ENCODE measurements at regions not wholly inside any gene's neighbourhood (a gene's known extent, or its start where the extent isn't known, plus 50 kb on each side); places are given as distances from the start of the nearest gene placed in this dataset.
"Not testable (repeated sequence)": the region's sequence is repeated elsewhere in the genome, so short reads cannot be mapped to it uniquely, and the experiment has no call there.

DNA sequence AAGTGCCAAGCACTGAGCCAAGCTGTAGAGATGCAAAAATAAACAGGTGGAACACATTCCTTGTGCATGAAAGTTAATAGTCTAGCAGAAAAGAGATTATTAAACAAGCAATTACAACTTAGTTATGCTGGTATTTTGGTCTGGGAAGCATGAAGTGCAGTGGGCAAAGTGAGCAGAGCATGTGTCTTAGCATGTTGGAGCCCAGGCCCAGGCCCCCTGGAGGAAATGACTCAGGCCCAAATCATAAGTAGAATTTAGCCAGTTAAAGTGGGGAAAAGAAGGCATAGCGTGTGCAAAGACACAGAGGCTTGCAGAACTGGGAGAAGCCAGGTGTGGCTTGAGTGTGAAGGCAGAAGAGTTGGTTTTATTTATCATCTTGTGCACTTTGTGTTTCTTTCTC, 163.8 kb upstream of the ATP11B start:
- DNase-seq (ENCODE audit: low read depth), result no peak

DNA sequence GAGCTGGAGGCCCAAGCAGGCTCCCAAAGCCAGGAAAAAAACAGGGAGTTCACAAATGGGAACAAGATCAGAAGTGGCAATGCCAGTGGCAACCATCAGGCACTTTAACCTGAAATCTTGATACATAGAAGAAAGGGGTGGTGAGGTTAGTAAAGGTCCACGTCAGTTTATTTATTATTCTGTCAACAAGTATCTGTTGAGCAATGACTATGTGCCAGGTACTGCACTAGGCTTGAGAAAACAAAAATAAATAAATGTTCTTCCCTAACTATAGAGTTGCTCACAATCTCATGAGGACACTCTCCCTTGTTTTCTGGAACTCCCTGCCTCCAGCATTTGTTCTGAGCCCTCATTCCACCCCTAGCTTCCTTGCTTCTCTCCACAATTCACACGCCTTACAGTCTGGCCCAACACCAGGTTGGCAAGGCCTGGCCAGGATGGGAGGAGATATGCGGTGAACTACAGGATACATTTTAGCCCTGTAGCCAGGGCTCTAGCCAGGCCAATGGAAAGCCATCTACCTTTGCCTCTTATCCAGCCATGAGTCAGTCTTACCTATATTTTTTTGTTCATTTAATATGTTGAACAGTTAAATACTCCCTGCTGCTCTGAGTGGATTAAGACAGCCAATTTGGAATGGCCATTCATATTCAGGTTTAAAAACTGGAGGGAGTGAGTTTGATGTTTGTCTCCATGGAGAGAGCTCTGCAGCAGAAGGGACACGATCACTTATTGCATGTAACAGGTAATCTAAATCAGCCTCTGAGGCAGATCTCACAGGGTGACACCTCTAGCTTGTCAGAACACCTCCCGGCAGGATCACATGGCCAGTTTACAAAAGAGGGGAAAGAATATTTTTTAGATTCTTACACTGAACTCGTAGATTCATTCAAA, 161.9 kb upstream of the ATP11B start:
- no peak for DNase-seq (ENCODE audit: low read depth)

DNA sequence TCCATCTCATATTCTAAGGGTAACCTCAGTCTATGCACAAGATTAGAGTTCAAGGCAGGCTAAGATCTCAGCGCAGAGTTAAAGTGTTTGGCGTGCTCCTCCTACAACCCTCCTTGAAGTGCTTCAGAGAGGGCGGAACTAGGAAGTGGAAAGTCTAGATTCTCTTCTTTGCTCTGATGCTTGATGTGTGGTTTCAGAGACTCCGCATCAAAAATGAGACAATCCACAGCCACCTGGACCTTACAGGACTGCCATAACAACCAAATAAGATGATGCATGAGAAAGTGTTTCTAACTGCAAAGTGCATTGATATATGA, 161.3 kb upstream of the ATP11B start:
- no peak for DNase-seq (ENCODE audit: low read depth)

DNA sequence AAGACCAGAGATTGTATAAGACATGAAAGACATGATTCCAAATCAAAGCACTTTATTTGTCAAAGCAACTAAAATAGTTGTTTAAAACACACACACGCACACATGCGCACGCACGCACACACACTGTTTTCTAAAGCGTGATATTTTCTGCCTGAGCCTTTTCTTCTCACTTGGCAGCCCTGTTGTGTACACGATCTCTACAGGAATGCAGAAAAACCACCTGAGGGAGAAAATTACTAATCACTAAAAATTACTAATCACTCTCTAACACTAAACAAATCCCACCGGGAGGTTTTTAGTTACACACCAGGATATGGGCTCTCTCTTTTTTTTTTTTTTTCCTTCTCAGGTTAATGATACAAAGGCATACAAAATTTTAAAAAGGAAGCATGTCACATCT, 160.1 kb upstream of the ATP11B start:
- no peak for DNase-seq (ENCODE audit: low read depth)

DNA sequence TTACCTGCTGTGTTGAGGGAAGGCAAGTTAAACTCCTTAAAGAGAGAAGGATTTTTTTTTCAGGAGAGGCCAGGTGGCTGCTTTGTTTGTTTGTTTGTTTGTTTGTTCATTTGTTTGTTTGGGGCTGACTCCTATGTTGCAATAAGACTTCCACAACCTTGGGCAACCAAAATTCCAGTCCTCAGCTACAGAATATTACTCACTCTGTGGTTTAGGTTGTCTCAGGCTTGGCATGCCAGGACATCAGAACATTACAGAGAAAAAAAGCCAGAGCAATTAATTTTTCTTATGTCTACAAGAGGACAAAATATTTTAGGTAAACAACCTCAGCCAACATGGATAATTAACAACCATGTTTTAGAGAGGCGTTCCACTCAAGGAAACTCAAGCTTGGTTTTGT, 156.7 kb upstream of the ATP11B start:
- no peak for DNase-seq (ENCODE audit: low read depth)

DNA sequence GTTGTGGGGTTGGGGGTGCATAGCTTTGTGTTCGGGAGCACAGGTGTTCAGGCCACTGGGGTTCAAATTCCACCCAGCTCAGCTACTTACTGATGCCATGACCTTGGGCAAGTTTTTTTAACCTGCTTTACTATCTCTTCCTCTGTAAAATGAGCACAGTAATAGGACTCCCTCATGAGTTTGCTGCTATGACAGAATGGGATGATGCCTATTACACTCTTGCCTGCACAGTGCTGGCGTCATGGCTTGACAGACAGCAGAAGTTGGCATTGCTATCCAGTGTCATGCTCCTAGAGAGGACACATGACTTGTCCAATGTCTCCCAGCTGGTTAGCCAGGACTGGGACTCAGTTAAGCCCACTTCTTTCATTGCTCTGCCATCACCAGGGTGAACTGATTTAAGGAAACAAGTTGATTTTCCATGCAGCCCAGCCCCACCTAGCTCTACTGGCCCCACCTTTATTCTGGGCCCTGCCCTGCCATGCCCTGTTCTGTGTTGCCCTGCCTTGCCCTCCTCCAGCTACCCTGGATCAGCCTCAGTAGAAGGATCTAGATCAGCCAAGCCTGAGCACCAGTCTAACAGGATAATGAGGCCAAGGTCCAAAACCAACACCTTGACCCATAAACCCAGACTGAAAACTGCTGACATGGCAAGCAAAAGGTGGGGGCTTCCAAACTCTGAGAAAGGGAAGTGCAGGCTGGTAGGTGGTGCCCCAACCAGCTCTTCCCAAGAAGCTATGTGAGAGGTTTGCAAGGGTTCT, 155.8 kb upstream of the ATP11B start:
- DNase-seq (ENCODE audit: low read depth), result no peak

DNA sequence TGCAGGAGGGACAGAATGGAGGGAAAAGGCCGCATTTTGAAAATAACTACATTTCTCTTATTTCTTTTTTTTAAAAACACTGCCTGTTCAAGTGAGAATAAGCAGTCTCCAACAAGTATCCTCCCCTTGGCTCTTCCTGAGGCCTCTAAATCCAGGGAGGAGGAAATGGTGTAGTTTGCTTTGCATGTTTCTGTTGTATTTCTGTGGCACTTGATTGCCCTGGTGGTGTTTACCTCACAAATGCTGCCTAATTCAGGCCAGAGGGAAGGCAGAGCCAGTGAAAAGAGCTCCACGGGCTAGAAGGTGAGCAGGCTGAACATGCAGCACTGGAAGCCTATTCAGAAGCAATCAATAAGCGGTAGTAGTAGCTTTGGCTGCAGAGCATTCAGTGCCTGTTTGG, 149.3 kb upstream of the ATP11B start:
- DNase-seq (ENCODE audit: low read depth), result no peak

DNA sequence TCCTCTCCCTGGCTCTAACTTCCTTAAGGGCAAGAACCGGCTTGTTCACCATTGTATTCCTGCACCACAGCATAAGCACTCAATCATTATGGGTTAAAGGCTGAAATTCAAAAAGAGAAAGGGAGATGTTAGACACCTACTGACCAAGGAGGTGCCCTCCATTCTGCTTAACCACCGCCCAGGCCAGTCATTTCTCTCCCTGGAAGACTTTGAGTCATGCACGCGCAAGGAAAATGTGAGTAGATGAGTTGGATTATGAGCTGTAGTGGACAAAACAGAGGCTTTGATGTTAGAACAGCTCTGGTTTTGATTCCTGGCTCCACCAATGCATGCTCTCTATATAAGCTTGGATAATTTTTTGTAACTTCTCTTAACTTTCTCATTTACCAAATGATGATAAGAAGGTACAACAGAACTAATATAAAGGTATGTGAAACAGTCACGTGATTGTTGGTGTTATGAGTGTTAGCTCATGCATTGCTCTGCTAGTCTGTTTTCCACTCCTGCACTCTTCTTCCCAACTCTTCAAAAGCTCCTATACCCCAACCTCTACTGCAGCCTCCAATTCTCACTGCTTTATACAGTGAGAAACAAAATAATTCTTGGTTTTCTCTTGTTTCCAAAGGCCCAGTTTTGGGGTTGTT, 148.4 kb upstream of the ATP11B start:
- no peak for DNase-seq (ENCODE audit: low read depth)

DNA sequence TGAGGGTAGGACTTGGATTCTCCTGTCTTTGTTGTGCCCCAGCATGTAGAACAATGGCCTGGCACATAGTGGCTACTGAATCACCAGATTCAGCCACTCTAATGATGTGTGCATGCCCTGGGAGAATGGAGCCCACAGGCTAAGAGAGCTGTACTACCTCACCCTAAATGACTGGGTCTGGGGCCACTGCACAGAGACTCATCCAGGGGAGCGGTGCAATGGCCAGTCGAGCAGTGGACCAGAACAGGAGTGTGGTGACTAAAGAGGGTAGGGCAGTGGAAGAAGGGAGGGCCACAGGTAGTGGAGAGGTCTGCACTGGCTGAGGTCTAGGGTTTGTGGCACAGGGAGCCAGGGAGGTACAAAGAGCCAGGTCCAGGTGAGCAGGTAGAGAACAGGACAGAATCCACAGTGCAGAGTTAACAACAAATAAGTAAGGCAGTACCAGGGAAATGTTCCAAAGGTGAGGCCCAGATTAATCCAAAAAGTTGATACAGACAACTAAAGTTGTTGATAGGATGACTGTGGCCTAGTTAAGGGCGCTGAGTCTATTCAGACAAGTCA, 142.7 kb upstream of the ATP11B start:
- no peak for DNase-seq (ENCODE audit: low read depth)

DNA sequence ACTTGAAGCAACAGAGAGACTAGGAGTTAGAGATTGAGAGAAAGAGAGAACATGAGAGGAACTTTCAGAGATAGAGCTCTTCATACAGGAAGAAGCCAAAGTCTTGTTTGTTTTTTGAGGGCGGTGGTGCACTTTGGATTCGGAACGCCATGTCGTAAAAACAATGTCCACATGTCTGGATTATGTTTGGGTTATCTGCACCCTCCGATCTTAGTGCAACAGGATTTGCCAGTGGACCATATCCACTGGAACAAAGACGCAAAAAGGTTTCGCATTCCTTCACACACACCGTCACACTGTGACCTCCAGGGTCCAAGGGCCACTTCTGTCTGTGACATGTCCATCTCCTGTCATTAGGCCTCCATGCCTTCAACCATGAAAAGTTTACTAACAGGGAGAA, 141.8 kb upstream of the ATP11B start:
- no peak for DNase-seq (ENCODE audit: low read depth)

DNA sequence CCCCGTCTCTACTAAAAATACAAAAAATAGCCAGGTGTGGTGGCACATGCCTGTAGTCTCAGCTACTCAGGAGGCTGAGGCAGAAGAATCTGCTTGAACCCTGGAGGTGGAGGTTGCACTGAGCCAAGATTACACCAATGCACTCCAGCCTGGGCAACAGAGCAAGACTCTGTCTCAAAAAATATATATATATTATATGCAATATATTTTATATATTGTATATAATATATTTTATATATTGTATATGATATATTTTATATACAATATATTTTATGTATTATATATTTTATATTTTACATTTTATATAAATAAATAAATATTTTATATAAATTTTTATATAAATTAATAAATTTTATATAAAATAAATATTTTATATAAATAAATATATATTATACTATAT, 140.2 kb upstream of the ATP11B start:
- DNase-seq (ENCODE audit: low read depth), result not testable (repeated sequence)

DNA sequence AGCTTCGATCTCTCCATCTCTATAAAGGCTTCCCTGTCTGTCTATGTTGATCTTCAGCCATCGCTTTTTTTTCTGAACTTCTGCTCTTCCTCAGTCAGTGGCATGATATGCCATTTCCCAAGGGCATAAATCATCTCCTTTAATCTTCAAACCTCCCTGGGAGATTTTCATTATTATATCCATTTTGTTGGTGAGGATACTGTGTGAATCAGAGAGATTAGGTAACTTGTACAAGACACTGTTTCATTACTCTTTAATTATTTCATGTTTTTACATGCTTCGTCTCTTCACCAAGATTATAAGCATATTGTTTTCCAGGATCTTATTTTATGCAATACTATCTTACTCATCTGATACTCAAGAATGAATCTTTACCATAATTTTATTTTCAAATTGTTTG, 124.8 kb upstream of the ATP11B start:
- DNase-seq (ENCODE audit: low read depth), result no peak

DNA sequence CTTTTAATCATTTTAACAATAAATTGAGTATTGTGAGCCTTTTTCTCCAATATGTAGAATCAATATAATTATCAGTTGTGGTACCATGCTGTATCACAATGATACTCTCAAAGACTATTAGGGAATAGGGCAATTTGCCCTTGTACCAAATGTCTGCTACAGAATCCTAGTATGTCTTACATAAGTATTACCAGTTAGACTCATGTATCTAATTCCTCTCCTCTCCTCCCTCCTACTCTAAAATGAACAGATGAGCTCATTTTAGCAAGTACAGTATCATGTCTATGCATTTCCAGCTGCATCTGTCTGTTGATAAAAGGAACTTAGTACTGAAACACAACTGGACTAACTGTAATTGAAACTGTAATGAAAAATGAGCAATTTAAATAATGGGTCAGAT, 124.3 kb upstream of the ATP11B start:
- no peak for DNase-seq (ENCODE audit: low read depth)

DNA sequence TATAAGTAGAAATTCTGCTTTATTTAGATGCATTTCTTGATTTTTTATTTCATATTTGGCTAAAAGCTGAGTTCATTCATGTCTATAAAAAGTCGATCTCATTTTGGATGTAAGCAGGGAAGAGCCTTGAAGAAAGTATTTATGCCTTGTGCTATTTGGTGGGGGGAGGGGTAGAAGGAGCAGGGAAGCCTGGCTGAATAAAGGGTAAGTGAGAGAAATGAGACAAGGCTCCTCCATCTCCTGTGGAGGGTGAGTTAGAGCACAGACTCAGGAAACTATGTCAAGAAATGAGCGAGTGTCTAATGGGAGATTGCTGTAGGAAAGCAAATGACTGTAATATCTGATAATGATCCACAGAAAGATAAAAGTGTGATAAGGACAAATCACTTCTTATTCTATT, 121.8 kb upstream of the ATP11B start:
- no peak for DNase-seq (ENCODE audit: low read depth)

DNA sequence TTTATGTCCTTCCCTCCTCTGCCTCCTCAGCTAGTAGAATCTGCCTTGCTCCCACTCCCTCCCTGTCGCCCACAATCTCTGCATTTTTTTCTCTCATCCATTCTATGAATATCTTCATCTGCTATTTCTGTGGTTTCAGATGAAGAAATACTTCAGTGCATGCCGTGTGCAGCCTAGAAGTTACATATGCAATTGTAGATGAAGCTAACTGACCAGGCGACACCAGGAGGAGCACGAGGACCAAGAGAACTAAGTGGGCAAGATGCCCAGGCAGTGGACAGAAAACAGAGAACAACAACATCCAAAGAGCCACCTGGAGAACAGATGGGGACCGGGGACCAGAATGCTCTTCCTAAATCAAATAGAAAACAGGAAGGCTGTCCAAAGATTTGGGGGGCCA, 121.4 kb upstream of the ATP11B start:
- no peak for DNase-seq (ENCODE audit: low read depth)

DNA sequence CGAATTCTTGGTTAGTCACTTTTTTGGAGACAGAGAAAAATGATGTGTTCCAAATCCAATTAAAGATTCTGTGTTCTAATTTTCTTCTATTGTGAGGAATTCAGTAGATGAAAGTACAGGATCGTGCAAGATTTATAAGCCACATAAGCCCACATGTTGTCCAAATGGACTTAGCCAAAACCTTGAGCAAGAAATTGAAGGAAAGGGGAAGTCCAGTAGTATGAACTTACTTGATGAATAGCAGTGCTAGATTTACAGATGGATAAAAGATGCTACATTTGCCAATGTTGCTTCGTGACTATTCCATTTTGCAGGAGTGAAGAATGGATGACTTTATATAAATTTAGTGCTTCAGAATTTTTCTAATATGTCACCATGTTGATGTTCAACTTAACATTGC, 120.0 kb upstream of the ATP11B start:
- no peak for DNase-seq (ENCODE audit: low read depth)

DNA sequence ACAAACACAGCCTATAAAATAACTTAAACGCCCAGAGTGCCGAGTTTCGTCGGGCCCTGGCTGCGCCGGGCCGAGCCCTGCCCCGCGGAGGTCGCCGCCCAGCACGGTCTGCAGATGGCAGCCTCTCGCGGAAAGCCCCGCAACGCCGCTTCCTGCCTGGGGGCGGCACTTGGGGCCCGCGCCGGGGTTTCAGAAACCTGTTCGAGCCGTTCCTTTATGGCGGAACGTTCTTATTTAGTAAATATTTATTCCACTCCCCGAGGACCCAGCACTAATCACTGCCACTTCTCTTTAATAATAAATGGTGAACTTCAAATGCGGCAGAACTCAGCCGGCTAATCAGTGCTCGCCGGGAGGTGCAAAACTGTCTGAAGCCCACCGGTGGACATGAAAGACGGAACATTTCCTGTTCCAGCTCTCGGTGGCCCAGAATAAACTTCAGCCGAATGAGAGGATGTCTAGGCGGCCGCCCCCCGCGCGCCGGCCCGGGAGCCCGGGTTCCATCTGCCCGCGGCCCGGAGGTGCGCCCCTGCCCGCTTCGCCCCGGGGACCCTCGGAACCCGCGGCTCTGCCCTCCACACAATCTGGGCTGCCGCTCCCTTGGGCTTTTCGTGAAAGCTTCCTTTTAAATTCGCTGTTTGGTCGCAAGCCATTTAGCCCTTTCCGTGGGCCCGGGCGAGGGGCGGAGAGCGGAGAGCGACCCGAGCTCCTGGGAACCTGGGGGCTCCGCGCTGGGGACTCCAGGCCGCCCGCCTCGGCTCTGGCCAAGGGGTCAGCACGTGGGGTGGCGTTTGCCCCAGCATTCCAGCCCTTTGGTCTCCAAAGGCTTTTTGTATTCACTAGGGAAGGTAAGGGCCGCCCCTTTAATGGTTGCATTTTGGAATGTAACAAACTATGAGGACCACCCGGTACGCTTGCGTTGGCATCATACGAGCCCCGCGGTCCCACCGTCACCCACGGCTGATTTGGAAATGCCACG, 110.8 kb upstream of the ATP11B start:
- DNase-seq (ENCODE audit: low read depth), result peak; percentile 36

DNA sequence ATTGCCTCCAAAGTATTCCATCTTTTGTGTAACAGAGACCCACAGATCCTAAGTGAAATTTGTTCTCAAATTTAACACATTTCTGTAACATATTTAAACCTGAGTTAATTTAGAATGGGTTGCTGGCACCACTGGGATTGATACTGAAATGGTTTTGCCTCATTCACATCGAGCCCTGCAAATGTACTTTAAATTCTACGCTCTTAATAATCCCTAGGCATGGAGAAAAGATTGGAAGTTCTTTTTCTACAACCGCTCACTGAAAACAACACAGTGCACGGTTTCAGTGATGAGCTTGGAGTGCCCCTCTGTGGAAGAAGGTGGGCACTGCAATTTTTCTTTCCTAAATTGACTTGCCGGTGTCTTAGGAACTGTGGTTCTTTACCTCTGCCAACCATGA, 109.9 kb upstream of the ATP11B start:
- DNase-seq (ENCODE audit: low read depth), result peak; percentile 27

DNA sequence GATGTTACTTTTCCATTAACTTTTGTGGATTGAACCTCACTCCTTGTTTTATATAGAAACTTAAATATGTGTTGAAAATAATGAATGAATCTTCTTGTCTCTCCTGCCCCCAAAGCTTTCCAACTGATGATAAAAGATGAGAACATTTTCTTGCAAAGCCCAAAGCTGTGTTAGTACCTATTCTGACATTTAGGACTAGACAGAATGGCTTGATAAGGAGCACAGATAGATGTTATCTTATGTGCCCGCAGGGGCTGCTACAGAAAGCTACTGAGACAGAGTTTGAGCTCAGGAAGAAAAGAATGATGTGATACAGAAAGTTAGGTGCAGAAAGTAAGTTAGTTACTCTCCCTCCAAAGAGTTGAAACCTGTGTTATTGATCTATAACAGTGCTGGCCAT, 109.4 kb upstream of the ATP11B start:
- no peak for DNase-seq (ENCODE audit: low read depth)

DNA sequence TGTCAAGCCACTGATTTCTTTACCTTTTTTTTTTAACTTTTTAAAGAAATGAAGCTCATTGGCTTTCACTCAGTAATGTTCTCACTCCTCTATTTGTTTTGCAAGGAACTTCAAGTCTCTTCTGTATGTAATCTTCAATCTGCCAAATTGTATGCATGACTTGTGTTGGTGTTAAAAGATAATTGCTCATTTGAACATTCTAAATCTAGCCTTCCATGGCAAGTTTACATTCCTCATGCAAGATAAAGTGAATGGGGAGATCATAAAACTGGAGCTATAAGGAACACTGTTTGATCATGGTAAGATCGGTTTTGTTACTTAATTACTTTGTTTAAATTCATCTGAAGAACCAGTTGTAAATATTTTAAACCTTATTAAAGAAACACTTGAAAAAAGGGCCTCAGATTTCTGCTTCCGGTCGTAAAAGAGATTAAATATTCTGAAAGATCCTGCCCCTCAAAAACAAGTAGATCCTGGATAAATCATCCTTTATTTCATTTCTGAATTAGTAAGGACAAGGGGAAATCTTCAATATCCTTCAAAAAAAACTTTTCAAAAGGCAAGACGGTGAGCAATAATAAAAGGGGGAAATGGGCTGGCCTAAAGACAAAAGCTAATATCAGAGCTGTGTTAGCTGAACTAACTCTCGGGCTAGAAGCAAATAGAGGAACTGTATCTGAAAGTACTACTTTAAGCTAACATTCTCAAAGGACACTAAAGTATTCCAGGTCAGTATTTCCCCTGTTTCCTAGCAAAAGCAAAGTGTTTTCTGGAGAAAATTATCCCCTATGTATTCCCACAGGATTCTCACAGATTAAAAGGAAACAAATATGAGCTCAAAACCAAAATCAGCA, 107.0 kb upstream of the ATP11B start:
- no peak for DNase-seq (ENCODE audit: low read depth)

DNA sequence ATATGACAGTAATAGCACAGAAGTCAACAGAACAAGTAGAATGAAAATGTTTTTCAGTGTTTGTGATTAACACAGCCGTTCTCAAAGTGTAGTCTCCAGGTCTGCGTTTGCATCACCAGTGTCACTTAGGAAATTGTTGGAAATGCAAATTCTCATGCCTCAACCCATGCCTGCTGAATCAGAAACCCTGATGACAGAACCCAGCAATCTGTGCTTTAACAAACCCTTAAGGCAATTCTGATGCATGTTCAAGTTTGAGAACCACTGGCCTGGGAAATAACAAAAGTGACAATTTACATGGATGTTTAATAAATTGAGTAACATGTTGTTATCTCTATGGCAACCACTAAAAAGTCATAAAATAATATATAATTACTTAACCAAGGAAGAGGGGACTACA, 103.1 kb upstream of the ATP11B start:
- DNase-seq (ENCODE audit: low read depth), result no peak
